ENCODE measurements at regions not wholly inside any gene's neighbourhood (a gene's known extent, or its start where the extent isn't known, plus 50 kb on each side); places are given as distances from the start of the nearest gene placed in this dataset.

DNA sequence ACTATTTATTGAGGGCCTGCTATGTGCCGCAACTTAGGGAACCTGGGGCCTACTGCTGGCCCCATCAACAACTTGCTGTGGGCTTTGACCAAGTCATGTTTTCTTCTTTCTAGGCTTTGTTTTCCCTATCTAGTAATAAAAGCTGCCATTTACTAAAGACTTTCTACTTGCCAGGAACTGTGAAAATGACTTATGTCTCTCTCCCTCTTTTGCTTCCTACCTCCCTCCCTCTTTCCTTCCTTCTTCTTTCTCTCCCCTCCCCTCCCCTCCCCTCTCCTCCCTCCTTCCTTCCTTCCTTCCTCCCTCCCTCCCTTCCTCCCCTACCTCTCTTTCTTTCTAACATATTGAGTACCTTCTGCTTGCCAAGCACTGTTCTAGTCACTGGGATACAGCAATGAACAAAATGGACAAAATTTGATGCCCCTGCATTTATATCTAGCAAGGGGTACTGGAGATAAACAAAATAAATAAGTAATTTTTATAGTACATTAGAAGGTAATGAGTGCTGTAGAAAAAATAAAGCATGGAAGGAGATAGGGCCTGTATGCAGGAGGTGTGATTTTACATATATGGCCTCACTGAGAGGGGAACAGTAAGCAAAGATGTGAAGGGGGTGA is 170.3 kb upstream of the USP24 start:
- TF ChIP-seq, protein P1, sequence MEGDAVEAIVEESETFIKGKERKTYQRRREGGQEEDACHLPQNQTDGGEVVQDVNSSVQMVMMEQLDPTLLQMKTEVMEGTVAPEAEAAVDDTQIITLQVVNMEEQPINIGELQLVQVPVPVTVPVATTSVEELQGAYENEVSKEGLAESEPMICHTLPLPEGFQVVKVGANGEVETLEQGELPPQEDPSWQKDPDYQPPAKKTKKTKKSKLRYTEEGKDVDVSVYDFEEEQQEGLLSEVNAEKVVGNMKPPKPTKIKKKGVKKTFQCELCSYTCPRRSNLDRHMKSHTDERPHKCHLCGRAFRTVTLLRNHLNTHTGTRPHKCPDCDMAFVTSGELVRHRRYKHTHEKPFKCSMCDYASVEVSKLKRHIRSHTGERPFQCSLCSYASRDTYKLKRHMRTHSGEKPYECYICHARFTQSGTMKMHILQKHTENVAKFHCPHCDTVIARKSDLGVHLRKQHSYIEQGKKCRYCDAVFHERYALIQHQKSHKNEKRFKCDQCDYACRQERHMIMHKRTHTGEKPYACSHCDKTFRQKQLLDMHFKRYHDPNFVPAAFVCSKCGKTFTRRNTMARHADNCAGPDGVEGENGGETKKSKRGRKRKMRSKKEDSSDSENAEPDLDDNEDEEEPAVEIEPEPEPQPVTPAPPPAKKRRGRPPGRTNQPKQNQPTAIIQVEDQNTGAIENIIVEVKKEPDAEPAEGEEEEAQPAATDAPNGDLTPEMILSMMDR (IDR thresholded peaks at IDR 0.05; ENCODE audit: insufficient read depth, low read length), result no peak
- TF ChIP-seq, protein P2, sequence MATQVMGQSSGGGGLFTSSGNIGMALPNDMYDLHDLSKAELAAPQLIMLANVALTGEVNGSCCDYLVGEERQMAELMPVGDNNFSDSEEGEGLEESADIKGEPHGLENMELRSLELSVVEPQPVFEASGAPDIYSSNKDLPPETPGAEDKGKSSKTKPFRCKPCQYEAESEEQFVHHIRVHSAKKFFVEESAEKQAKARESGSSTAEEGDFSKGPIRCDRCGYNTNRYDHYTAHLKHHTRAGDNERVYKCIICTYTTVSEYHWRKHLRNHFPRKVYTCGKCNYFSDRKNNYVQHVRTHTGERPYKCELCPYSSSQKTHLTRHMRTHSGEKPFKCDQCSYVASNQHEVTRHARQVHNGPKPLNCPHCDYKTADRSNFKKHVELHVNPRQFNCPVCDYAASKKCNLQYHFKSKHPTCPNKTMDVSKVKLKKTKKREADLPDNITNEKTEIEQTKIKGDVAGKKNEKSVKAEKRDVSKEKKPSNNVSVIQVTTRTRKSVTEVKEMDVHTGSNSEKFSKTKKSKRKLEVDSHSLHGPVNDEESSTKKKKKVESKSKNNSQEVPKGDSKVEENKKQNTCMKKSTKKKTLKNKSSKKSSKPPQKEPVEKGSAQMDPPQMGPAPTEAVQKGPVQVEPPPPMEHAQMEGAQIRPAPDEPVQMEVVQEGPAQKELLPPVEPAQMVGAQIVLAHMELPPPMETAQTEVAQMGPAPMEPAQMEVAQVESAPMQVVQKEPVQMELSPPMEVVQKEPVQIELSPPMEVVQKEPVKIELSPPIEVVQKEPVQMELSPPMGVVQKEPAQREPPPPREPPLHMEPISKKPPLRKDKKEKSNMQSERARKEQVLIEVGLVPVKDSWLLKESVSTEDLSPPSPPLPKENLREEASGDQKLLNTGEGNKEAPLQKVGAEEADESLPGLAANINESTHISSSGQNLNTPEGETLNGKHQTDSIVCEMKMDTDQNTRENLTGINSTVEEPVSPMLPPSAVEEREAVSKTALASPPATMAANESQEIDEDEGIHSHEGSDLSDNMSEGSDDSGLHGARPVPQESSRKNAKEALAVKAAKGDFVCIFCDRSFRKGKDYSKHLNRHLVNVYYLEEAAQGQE (IDR thresholded peaks at IDR 0.05; ENCODE audit: insufficient replicate concordance, low read depth), result no peak
- no peak for TF ChIP-seq POLR2AphosphoS5 (IDR thresholded peaks at IDR 0.05; ENCODE audit: low read depth)
